ENCODE measurements at regions not wholly inside any gene's neighbourhood (a gene's known extent, or its start where the extent isn't known, plus 50 kb on each side); places are given as distances from the start of the nearest gene placed in this dataset.

- H3K9ac ChIP-seq (ENCODE audit: low read length), result no peak overlapping the region
- no peaks in the 10 kb centered on the region for H3K36me3 ChIP-seq (ENCODE audit: low read depth, low read length)
- H3K4me1 ChIP-seq (ENCODE audit: insufficient read depth, low read length), result peaks cover 18% of the 10 kb centered on the region
- TF ChIP-seq, protein P1, sequence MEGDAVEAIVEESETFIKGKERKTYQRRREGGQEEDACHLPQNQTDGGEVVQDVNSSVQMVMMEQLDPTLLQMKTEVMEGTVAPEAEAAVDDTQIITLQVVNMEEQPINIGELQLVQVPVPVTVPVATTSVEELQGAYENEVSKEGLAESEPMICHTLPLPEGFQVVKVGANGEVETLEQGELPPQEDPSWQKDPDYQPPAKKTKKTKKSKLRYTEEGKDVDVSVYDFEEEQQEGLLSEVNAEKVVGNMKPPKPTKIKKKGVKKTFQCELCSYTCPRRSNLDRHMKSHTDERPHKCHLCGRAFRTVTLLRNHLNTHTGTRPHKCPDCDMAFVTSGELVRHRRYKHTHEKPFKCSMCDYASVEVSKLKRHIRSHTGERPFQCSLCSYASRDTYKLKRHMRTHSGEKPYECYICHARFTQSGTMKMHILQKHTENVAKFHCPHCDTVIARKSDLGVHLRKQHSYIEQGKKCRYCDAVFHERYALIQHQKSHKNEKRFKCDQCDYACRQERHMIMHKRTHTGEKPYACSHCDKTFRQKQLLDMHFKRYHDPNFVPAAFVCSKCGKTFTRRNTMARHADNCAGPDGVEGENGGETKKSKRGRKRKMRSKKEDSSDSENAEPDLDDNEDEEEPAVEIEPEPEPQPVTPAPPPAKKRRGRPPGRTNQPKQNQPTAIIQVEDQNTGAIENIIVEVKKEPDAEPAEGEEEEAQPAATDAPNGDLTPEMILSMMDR (conservative IDR thresholded peaks at IDR 0.05; ENCODE audit: low read depth, low read length), result no peak
- TF ChIP-seq EZH2phosphoT487 (IDR thresholded peaks at IDR 0.05; ENCODE audit: borderline replicate concordance, low read length), result no peak
- no peaks in the 10 kb centered on the region for H3K79me2 ChIP-seq (ENCODE audit: low read length)
- H4K20me1 ChIP-seq (ENCODE audit: low read length), result no peaks in the 10 kb centered on the region
- DNase-seq (no peak), ATAC-seq (no peak)
- no TSS peak for BruUV-seq (replicated peaks)
- H3K4me3 ChIP-seq (ENCODE audit: low read length), result no peak overlapping the region
- H3K27ac ChIP-seq (ENCODE audit: low read length), result no peak overlapping the region
- POLR2A ChIA-PET (ENCODE audit: unreplicated experiment), result no interaction called here
- no peaks in the 10 kb centered on the region for H3K27me3 ChIP-seq (ENCODE audit: low read length)
- H3K4me2 ChIP-seq (ENCODE audit: low read length), result no peak overlapping the region
- no peaks in the 10 kb centered on the region for H3K9me2 ChIP-seq (replicated peaks; ENCODE audit: low read length)
- intact Hi-C loops (cut with micrococcal nuclease), result no loop called here
- H3K9me3 ChIP-seq (ENCODE audit: low read length), result no peaks in the 10 kb centered on the region
- no peak overlapping the region for H2AFZ ChIP-seq (ENCODE audit: low read length)
- CTCF ChIA-PET, result no interaction called here
- H3F3A ChIP-seq (ENCODE audit: low read length, unreplicated experiment), result no peaks in the 10 kb centered on the region
Measured at GRCh38 chr11:91308069-91308468, 916.5 kb upstream of the FAT3 start.

- no peaks in the 10 kb centered on the region for H3K9me2 ChIP-seq (replicated peaks; ENCODE audit: low read length)
- no peaks in the 10 kb centered on the region for H3K27me3 ChIP-seq (ENCODE audit: low read length)
- no peak overlapping the region for H3K4me3 ChIP-seq (ENCODE audit: low read length)
- no peaks in the 10 kb centered on the region for H3F3A ChIP-seq (ENCODE audit: low read length, unreplicated experiment)
- no peak overlapping the region for H3K4me2 ChIP-seq (ENCODE audit: low read length)
- H3K9ac ChIP-seq (ENCODE audit: low read length), result no peak overlapping the region
- no peak overlapping the region for H2AFZ ChIP-seq (ENCODE audit: low read length)
- no peak for ATAC-seq
- DNase-seq, result peak; percentile 18
- H4K20me1 ChIP-seq (ENCODE audit: low read length), result no peaks in the 10 kb centered on the region
- BruUV-seq (replicated peaks), result no TSS peak
- intact Hi-C loops (cut with micrococcal nuclease), result no loop called here
- no peaks in the 10 kb centered on the region for H3K79me2 ChIP-seq (ENCODE audit: low read length)
- POLR2A ChIA-PET (ENCODE audit: unreplicated experiment), result no interaction called here
- CTCF ChIA-PET, result no interaction called here
- no peak overlapping the region for H3K27ac ChIP-seq (ENCODE audit: low read length)
- no peaks in the 10 kb centered on the region for H3K9me3 ChIP-seq (ENCODE audit: low read length)
- no peak for TF ChIP-seq EZH2 (IDR thresholded peaks at IDR 0.05; ENCODE audit: low read length, unreplicated experiment)
- TF ChIP-seq, protein P1 (conservative IDR thresholded peaks at IDR 0.05; ENCODE audit: low read depth, low read length), result no peak
- no peak for TF ChIP-seq EZH2phosphoT487 (IDR thresholded peaks at IDR 0.05; ENCODE audit: borderline replicate concordance, low read length)
- no peaks in the 10 kb centered on the region for H3K36me3 ChIP-seq (ENCODE audit: low read depth, low read length)
- H3K4me1 ChIP-seq (ENCODE audit: insufficient read depth, low read length), result peaks cover 37% of the 10 kb centered on the region
Measured at GRCh38 chr11:91305402-91305801, 919.2 kb upstream of the FAT3 start.

- no TSS peak for BruUV-seq (replicated peaks)
- DNase-seq (peak; percentile 82), ATAC-seq (peak; percentile 76)
- H3K36me3 ChIP-seq (ENCODE audit: low read depth, low read length), result no peaks in the 10 kb centered on the region
- TF ChIP-seq EZH2 (IDR thresholded peaks at IDR 0.05; ENCODE audit: low read length, unreplicated experiment), result no peak
- TF ChIP-seq EZH2phosphoT487 (IDR thresholded peaks at IDR 0.05; ENCODE audit: borderline replicate concordance, low read length), result no peak
- TF ChIP-seq, protein P1 (conservative IDR thresholded peaks at IDR 0.05; ENCODE audit: low read depth, low read length), result no peak
- no peaks in the 10 kb centered on the region for H3F3A ChIP-seq (ENCODE audit: low read length, unreplicated experiment)
- H3K79me2 ChIP-seq (ENCODE audit: low read length), result no peaks in the 10 kb centered on the region
- no peaks in the 10 kb centered on the region for H3K9me2 ChIP-seq (replicated peaks; ENCODE audit: low read length)
- H3K4me1 ChIP-seq (ENCODE audit: insufficient read depth, low read length), result peaks cover 51% of the 10 kb centered on the region
- H3K9ac ChIP-seq (ENCODE audit: low read length), result no peak overlapping the region
- H3K4me3 ChIP-seq (ENCODE audit: low read length), result no peak overlapping the region
- ChIA-PET POLR2A (ENCODE audit: unreplicated experiment) (no interaction called here), CTCF (no interaction called here)
- no peaks in the 10 kb centered on the region for H4K20me1 ChIP-seq (ENCODE audit: low read length)
- no peaks in the 10 kb centered on the region for H3K9me3 ChIP-seq (ENCODE audit: low read length)
- intact Hi-C loops (cut with micrococcal nuclease), result loop anchor here (5.0 kb wide), 1 partner anchor 94 kb away; no protein-coding TSS in a partner anchor
- H3K27ac ChIP-seq (ENCODE audit: low read length), result peak overlapping the region; percentile 45
- no peak overlapping the region for H2AFZ ChIP-seq (ENCODE audit: low read length)
- peak overlapping the region; percentile 14 for H3K4me2 ChIP-seq (ENCODE audit: low read length)
- no peaks in the 10 kb centered on the region for H3K27me3 ChIP-seq (ENCODE audit: low read length)
Measured at GRCh38 chr11:91303749-91304148, 920.9 kb upstream of the FAT3 start.
